ENCODE measurements at regions not wholly inside any gene's neighbourhood (a gene's known extent, or its start where the extent isn't known, plus 50 kb on each side); places are given as distances from the start of the nearest gene placed in this dataset.

- TF ChIP-seq ZNF462 (CRISPR knock-in tag; IDR thresholded peaks at IDR 0.05) (no peak), EZH2phosphoT487 (IDR thresholded peaks at IDR 0.05; ENCODE audit: unreplicated experiment) (no peak), NANOG (IDR thresholded peaks at IDR 0.05; ENCODE audit: borderline replicate concordance) (no peak), CTCF (conservative IDR thresholded peaks at IDR 0.05; ENCODE audit: low read depth in 2 of 2) (no peak), ZNF114 (CRISPR knock-in tag; IDR thresholded peaks at IDR 0.05) (no peak), EZH2 (IDR thresholded peaks at IDR 0.05; ENCODE audit: low read depth, unreplicated experiment) (no peak), CREB1 (CRISPR knock-in tag; IDR thresholded peaks at IDR 0.05; ENCODE audit: low read depth) (no peak), POLR2AphosphoS5 (IDR thresholded peaks at IDR 0.05; ENCODE audit: low read depth) (no peak), ETS1 (IDR thresholded peaks at IDR 0.05) (no peak), ZNF331 (CRISPR knock-in tag; IDR thresholded peaks at IDR 0.05; ENCODE audit: low read depth) (no peak), JUNB (IDR thresholded peaks at IDR 0.05; ENCODE audit: unreplicated experiment) (no peak), STAT1 (IDR thresholded peaks at IDR 0.05; ENCODE audit: unreplicated experiment) (no peak)
Measured at GRCh38 chr9:91113016-91113415, 248.7 kb downstream of the AUH start (continued).
